ENCODE measurements at regions not wholly inside any gene's neighbourhood (a gene's known extent, or its start where the extent isn't known, plus 50 kb on each side); places are given as distances from the start of the nearest gene placed in this dataset.

- TF ChIP-seq, protein P1, sequence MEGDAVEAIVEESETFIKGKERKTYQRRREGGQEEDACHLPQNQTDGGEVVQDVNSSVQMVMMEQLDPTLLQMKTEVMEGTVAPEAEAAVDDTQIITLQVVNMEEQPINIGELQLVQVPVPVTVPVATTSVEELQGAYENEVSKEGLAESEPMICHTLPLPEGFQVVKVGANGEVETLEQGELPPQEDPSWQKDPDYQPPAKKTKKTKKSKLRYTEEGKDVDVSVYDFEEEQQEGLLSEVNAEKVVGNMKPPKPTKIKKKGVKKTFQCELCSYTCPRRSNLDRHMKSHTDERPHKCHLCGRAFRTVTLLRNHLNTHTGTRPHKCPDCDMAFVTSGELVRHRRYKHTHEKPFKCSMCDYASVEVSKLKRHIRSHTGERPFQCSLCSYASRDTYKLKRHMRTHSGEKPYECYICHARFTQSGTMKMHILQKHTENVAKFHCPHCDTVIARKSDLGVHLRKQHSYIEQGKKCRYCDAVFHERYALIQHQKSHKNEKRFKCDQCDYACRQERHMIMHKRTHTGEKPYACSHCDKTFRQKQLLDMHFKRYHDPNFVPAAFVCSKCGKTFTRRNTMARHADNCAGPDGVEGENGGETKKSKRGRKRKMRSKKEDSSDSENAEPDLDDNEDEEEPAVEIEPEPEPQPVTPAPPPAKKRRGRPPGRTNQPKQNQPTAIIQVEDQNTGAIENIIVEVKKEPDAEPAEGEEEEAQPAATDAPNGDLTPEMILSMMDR (IDR thresholded peaks at IDR 0.05): no peak
- no peak for TF ChIP-seq POLR2A (IDR thresholded peaks at IDR 0.05)
Measured at GRCh38 chr16:85231959-85232358, 119.7 kb upstream of the CIBAR2 start.

Measured in body of pancreas (tissue), 4 donors.